K562 (cell line): ENCODE measurements at regions not wholly inside any gene's neighbourhood (a gene's known extent, or its start where the extent isn't known, plus 50 kb on each side); places are given as distances from the start of the nearest gene placed in this dataset.

Experiments used
- ASH1L ChIP-seq: fragments of 450-650 bp; IDR thresholded peaks from 2 replicates; pipeline ENCODE4 v1.6.1; 2018; ENCODE audit warnings: borderline replicate concordance, mild to moderate bottlenecking, low read depth; ENCODE audit not compliant: partially characterized antibody
- ATF3 ChIP-seq, 2 experiments: fragments of 450-650 bp in 1 of 2; sonication (generic) in 1 of 2; formaldehyde crosslinking in 1 of 2; IDR thresholded peaks in 1 of 2; conservative IDR thresholded peaks in 1 of 2; 2 replicates each; pipeline versions ENCODE4 v1.6.1 to v1.8.1; 2016 to 2023; ENCODE audit warnings: mild to moderate bottlenecking in 2 of 2, moderate library complexity in 2 of 2, inconsistent platforms in 1 of 2, missing genetic modification reagents in 1 of 2
- BACH1 ChIP-seq: fragments of 200-800 bp; sonication (Bioruptor generic); IDR thresholded peaks from 2 replicates; pipeline ENCODE4 v1.6.1; 2016; ENCODE audit warnings: missing genetic modification characterization, missing compliant biosample characterization
- ELF4 ChIP-seq: fragments of 450-650 bp; formaldehyde crosslinking; IDR thresholded peaks from 2 replicates; pipeline ENCODE4 v1.4.0; 2022; ENCODE audit warnings: missing genetic modification characterization
- LCOR ChIP-seq: sonication (generic); formaldehyde crosslinking; IDR thresholded peaks from 2 replicates; pipeline ENCODE4 v1.8.0; 2022; ENCODE audit warnings: mild to moderate bottlenecking, missing genetic modification reagents
- NCOA2 ChIP-seq, 2 experiments: fragments of 450-650 bp; IDR thresholded peaks; 2 replicates each; pipeline ENCODE4 v1.6.1; 2018; ENCODE audit warnings: mild to moderate bottlenecking in 2 of 2, moderate library complexity in 1 of 2; ENCODE audit not compliant: partially characterized antibody in 2 of 2
- NCOR1 ChIP-seq: fragments of 450-650 bp; IDR thresholded peaks from 2 replicates; pipeline ENCODE4 v1.6.1; 2016; ENCODE audit warnings: mild to moderate bottlenecking, moderate library complexity
- POLR2AphosphoS5 ChIP-seq: IDR thresholded peaks from 2 replicates; pipeline ENCODE4 v1.6.1; 2011; ENCODE audit warnings: mild to moderate bottlenecking, low read depth, low read length, moderate library complexity; ENCODE audit not compliant: control insufficient read depth, insufficient read depth
- SAFB ChIP-seq: fragments of 200-400 bp; formaldehyde crosslinking; IDR thresholded peaks from 2 replicates; pipeline ENCODE4 v1.6.1; 2017; ENCODE audit warnings: low read depth, low read length, borderline replicate concordance
- YY1 ChIP-seq, 3 experiments: IDR thresholded peaks; 2 replicates each; pipeline ENCODE4 v1.6.1; 2011; ENCODE audit warnings: low read length in 2 of 3, mild to moderate bottlenecking in 2 of 3, moderate library complexity in 2 of 3, borderline replicate concordance in 1 of 3, control low read depth in 1 of 3, low read depth in 1 of 3; ENCODE audit not compliant: insufficient read depth in 3 of 3, insufficient replicate concordance in 2 of 3, control insufficient read depth in 1 of 3, insufficient read length in 1 of 3; ENCODE audit errors: extremely low read depth in 1 of 3
- TF ChIP-seq, protein P1 (sequence below), 3 experiments: IDR thresholded peaks in 2 of 3; conservative IDR thresholded peaks in 1 of 3; 2 replicates each; pipeline ENCODE4 v1.5.1; 2011 to 2012; ENCODE audit warnings: low read length in 3 of 3, mild to moderate bottlenecking in 3 of 3, control low read depth in 2 of 3, improper control_type of control experiment in 1 of 3, inconsistent platforms in 1 of 3, low read depth in 1 of 3, mixed read lengths in 1 of 3, moderate library complexity in 1 of 3; ENCODE audit not compliant: insufficient read depth in 2 of 3
- TF ChIP-seq, protein P2 (sequence below): fragments of 250-450 bp; sonication (Bioruptor Pico); IDR thresholded peaks from 2 replicates; pipeline ENCODE4 v1.9.0; 2021; ENCODE audit warnings: mild to moderate bottlenecking
- TF ChIP-seq, protein P3 (sequence below): fragments of 450-650 bp; IDR thresholded peaks from one replicate; pipeline ENCODE4 v1.6.1; 2018; ENCODE audit warnings: mild to moderate bottlenecking, moderate library complexity; ENCODE audit not compliant: partially characterized antibody

GRCh38 chr16:79795556-79795955, 195.0 kb upstream of the MAF start:
- TF ChIP-seq, protein P1, sequence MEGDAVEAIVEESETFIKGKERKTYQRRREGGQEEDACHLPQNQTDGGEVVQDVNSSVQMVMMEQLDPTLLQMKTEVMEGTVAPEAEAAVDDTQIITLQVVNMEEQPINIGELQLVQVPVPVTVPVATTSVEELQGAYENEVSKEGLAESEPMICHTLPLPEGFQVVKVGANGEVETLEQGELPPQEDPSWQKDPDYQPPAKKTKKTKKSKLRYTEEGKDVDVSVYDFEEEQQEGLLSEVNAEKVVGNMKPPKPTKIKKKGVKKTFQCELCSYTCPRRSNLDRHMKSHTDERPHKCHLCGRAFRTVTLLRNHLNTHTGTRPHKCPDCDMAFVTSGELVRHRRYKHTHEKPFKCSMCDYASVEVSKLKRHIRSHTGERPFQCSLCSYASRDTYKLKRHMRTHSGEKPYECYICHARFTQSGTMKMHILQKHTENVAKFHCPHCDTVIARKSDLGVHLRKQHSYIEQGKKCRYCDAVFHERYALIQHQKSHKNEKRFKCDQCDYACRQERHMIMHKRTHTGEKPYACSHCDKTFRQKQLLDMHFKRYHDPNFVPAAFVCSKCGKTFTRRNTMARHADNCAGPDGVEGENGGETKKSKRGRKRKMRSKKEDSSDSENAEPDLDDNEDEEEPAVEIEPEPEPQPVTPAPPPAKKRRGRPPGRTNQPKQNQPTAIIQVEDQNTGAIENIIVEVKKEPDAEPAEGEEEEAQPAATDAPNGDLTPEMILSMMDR (IDR thresholded peaks at IDR 0.05 in 2 of 3, conservative IDR thresholded peaks at IDR 0.05 in 1 of 3; ENCODE audit: insufficient read depth in 2 of 3, low read depth in 1 of 3, low read length in 3 of 3) = no peak
- no peak for TF ChIP-seq BACH1 (tag)
- TF ChIP-seq NCOA2 (IDR thresholded peaks at IDR 0.05; ENCODE audit: partially characterized antibody in 2 of 2) = no peak
- TF ChIP-seq LCOR (CRISPR knock-in tag) = no peak
- no peak for TF ChIP-seq ASH1L
- TF ChIP-seq, protein P2, sequence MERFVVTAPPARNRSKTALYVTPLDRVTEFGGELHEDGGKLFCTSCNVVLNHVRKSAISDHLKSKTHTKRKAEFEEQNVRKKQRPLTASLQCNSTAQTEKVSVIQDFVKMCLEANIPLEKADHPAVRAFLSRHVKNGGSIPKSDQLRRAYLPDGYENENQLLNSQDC (CRISPR knock-in tag) = no peak
- TF ChIP-seq, protein P3, sequence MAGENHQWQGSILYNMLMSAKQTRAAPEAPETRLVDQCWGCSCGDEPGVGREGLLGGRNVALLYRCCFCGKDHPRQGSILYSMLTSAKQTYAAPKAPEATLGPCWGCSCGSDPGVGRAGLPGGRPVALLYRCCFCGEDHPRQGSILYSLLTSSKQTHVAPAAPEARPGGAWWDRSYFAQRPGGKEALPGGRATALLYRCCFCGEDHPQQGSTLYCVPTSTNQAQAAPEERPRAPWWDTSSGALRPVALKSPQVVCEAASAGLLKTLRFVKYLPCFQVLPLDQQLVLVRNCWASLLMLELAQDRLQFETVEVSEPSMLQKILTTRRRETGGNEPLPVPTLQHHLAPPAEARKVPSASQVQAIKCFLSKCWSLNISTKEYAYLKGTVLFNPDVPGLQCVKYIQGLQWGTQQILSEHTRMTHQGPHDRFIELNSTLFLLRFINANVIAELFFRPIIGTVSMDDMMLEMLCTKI = no peak
- TF ChIP-seq ELF4 (CRISPR knock-in tag) = no peak
- no peak for TF ChIP-seq POLR2AphosphoS5
- TF ChIP-seq SAFB = no peak
- no peak for TF ChIP-seq NCOR1
- no peak for TF ChIP-seq YY1 (IDR thresholded peaks at IDR 0.05; ENCODE audit: borderline replicate concordance in 1 of 3, control insufficient read depth in 1 of 3, extremely low read depth in 1 of 3, insufficient read depth in 3 of 3, insufficient read length in 1 of 3, insufficient replicate concordance in 2 of 3, low read depth in 1 of 3, low read length in 2 of 3)
- TF ChIP-seq ATF3 (IDR thresholded peaks at IDR 0.05) = no peak
- TF ChIP-seq ATF3 (CRISPR knock-in tag; conservative IDR thresholded peaks at IDR 0.05) = no peak
